ENCODE measurements at regions not wholly inside any gene's neighbourhood (a gene's known extent, or its start where the extent isn't known, plus 50 kb on each side); places are given as distances from the start of the nearest gene placed in this dataset.

- no peak for DNase-seq
Measured at GRCh38 chr3:5429517-5429890, 242.0 kb downstream of the EDEM1 start.

- DNase-seq, result no peak
Measured at GRCh38 chr3:5430701-5431100, 243.2 kb downstream of the EDEM1 start.

- no peak for DNase-seq
Measured at GRCh38 chr3:5431146-5431545, 243.6 kb downstream of the EDEM1 start.

- no peak for DNase-seq
Measured at GRCh38 chr3:5431811-5432378, 244.4 kb downstream of the EDEM1 start.

- DNase-seq, result no peak
Measured at GRCh38 chr3:5437296-5437782, 249.8 kb downstream of the EDEM1 start.

GRCh38 chr3:5437783-5438323 is 250.3 kb downstream of the EDEM1 start:
- DNase-seq, result no peak

GRCh38 chr3:5441401-5441800 is 253.9 kb downstream of the EDEM1 start:
- DNase-seq, result no peak

GRCh38 chr3:5442106-5442785 is 254.7 kb downstream of the EDEM1 start:
- no peak for DNase-seq

- no peak for DNase-seq
Measured at GRCh38 chr3:5442786-5443138, 255.3 kb downstream of the EDEM1 start.

GRCh38 chr3:5444253-5444652 is 256.7 kb downstream of the EDEM1 start:
- no peak for DNase-seq

GRCh38 chr3:5445676-5446201 is 258.2 kb downstream of the EDEM1 start:
- DNase-seq, result no peak

GRCh38 chr3:5448246-5448645 is 260.7 kb downstream of the EDEM1 start:
- DNase-seq, result no peak

GRCh38 chr3:5448816-5449215 is 261.3 kb downstream of the EDEM1 start:
- no peak for DNase-seq

GRCh38 chr3:5456199-5456598 is 268.7 kb downstream of the EDEM1 start:
- DNase-seq, result no peak

GRCh38 chr3:5458526-5458925 is 271.0 kb downstream of the EDEM1 start:
- DNase-seq, result no peak

- DNase-seq, result no peak
Measured at GRCh38 chr3:5462086-5462485, 274.6 kb downstream of the EDEM1 start.

- no peak for DNase-seq
Measured at GRCh38 chr3:5463991-5464390, 276.5 kb downstream of the EDEM1 start.

GRCh38 chr3:5464649-5465048 is 277.1 kb downstream of the EDEM1 start:
- no peak for DNase-seq

- no peak for DNase-seq
Measured at GRCh38 chr3:5465183-5465582, 277.7 kb downstream of the EDEM1 start.

GRCh38 chr3:5466065-5466464 is 278.6 kb downstream of the EDEM1 start:
- DNase-seq, result no peak

- no peak for DNase-seq
Measured at GRCh38 chr3:5466717-5467116, 279.2 kb downstream of the EDEM1 start.

GRCh38 chr3:5473471-5473870 is 286.0 kb downstream of the EDEM1 start:
- DNase-seq, result no peak

GRCh38 chr3:5476403-5476802 is 288.9 kb downstream of the EDEM1 start:
- no peak for DNase-seq

GRCh38 chr3:5479229-5479799 is 291.8 kb downstream of the EDEM1 start:
- no peak for DNase-seq
